SK-N-SH treated with all-trans-retinoic acid at 6 μM for 48 hours (cell line): ENCODE measurements at regions not wholly inside any gene's neighbourhood (a gene's known extent, or its start where the extent isn't known, plus 50 kb on each side); places are given as distances from the start of the nearest gene placed in this dataset.

Experiments used
- ATAC-seq: fragments of 200-7000 bp; cut with Tn5 transposase; 3 replicates; pipeline ENCODE4 v1.9.1; 2020; ENCODE audit warnings: mild to moderate bottlenecking, moderate library complexity
- BACH2 ChIP-seq: fragments of 250-450 bp; sonication (Bioruptor Pico); IDR thresholded peaks from 2 replicates; pipeline ENCODE4 v1.9.0; 2021; ENCODE audit warnings: mild to moderate bottlenecking, borderline replicate concordance
- CSDC2 ChIP-seq: fragments of 250-450 bp; sonication (Bioruptor Pico); IDR thresholded peaks from 2 replicates; pipeline ENCODE4 v1.5.0; 2020; ENCODE audit warnings: mild to moderate bottlenecking, moderate library complexity
- ESRRG ChIP-seq: fragments of 250-450 bp; sonication (Bioruptor Pico); IDR thresholded peaks from 2 replicates; pipeline ENCODE4 v1.6.1; 2021; ENCODE audit warnings: mild to moderate bottlenecking
- GLIS3 ChIP-seq: fragments of 250-450 bp; sonication (Bioruptor Pico); IDR thresholded peaks from 2 replicates; pipeline ENCODE4 v1.5.0; 2020; ENCODE audit warnings: mild to moderate bottlenecking, moderate library complexity
- ISL1 ChIP-seq: fragments of 250-450 bp; sonication (Bioruptor Pico); IDR thresholded peaks from 2 replicates; pipeline ENCODE4 v2.1.2; 2022; ENCODE audit warnings: mild to moderate bottlenecking, moderate library complexity
- OSR1 ChIP-seq: fragments of 250-450 bp; sonication (Bioruptor Pico); IDR thresholded peaks from 2 replicates; pipeline ENCODE4 v1.8.0; 2022; ENCODE audit warnings: moderate library complexity, mild to moderate bottlenecking, inconsistent platforms
- PPARA ChIP-seq: fragments of 250-450 bp; sonication (Bioruptor Pico); IDR thresholded peaks from 2 replicates; pipeline ENCODE4 v1.5.0; 2020; ENCODE audit warnings: mild to moderate bottlenecking, borderline replicate concordance
- RARB ChIP-seq: fragments of 250-450 bp; sonication (Bioruptor Pico); IDR thresholded peaks from 2 replicates; pipeline ENCODE4 v1.8.0; 2021; ENCODE audit warnings: mild to moderate bottlenecking, moderate library complexity
- TCF4 ChIP-seq: fragments of 250-450 bp; sonication (Bioruptor Pico); IDR thresholded peaks from 2 replicates; pipeline ENCODE4 v1.8.0; 2021; ENCODE audit warnings: mild to moderate bottlenecking, moderate library complexity, borderline replicate concordance
- TOX ChIP-seq: fragments of 250-450 bp; sonication (Bioruptor Pico); IDR thresholded peaks from 2 replicates; pipeline ENCODE4 v1.8.0; 2021; ENCODE audit warnings: mild to moderate bottlenecking, moderate library complexity, borderline replicate concordance
- TSHZ2 ChIP-seq: fragments of 250-450 bp; sonication (Bioruptor Pico); IDR thresholded peaks from 2 replicates; pipeline ENCODE4 v1.5.0; 2020; ENCODE audit warnings: mild to moderate bottlenecking, moderate library complexity
- ZC3H10 ChIP-seq: fragments of 250-450 bp; sonication (Bioruptor Pico); IDR thresholded peaks from 2 replicates; pipeline ENCODE4 v1.5.1; 2021; ENCODE audit warnings: mild to moderate bottlenecking, moderate library complexity
- ZFP30 ChIP-seq: fragments of 450-650 bp; formaldehyde crosslinking; IDR thresholded peaks from 2 replicates; pipeline ENCODE4 v1.5.0; 2022; ENCODE audit warnings: mild to moderate bottlenecking, moderate library complexity
- ZNF565 ChIP-seq: fragments of 450-650 bp; formaldehyde crosslinking; conservative IDR thresholded peaks from 2 replicates; pipeline ENCODE4 v1.5.0; 2020; ENCODE audit warnings: low read depth, mild to moderate bottlenecking, moderate library complexity
- ZNF8 ChIP-seq: fragments of 450-650 bp; formaldehyde crosslinking; IDR thresholded peaks from 2 replicates; pipeline ENCODE4 v1.5.0; 2020; ENCODE audit warnings: mild to moderate bottlenecking, moderate library complexity
- TF ChIP-seq, protein P1 (sequence below): fragments of 250-450 bp; sonication (Bioruptor Pico); IDR thresholded peaks from 2 replicates; pipeline ENCODE4 v1.5.1; 2021; ENCODE audit warnings: mild to moderate bottlenecking, moderate library complexity
- TF ChIP-seq, protein P2 (sequence below): fragments of 250-450 bp; sonication (Bioruptor Pico); IDR thresholded peaks from 2 replicates; pipeline ENCODE4 v1.8.0; 2021; ENCODE audit warnings: low read depth, mild to moderate bottlenecking, moderate library complexity, borderline replicate concordance
- TF ChIP-seq, protein P3 (sequence below): fragments of 250-450 bp; sonication (Bioruptor Pico); IDR thresholded peaks from 2 replicates; pipeline ENCODE4 v1.5.1; 2020; ENCODE audit warnings: low read depth, mild to moderate bottlenecking, moderate library complexity

GRCh38 chr7:155862123-155862892 is 50.0 kb upstream of the SHH start:
- TF ChIP-seq ZC3H10 (no peak), ISL1 (no peak), PPARA (no peak), OSR1 (CRISPR knock-in tag) (no peak), ZFP30 (CRISPR knock-in tag) (no peak), TCF4 (CRISPR knock-in tag) (no peak), RARB (no peak), ZNF565 (CRISPR knock-in tag) (no peak), ZNF8 (CRISPR knock-in tag) (no peak), TOX (no peak), BACH2 (CRISPR knock-in tag) (no peak), GLIS3 (CRISPR knock-in tag) (no peak), ESRRG (CRISPR knock-in tag) (no peak), CSDC2 (CRISPR knock-in tag) (no peak), TSHZ2 (no peak)
- TF ChIP-seq, protein P1, sequence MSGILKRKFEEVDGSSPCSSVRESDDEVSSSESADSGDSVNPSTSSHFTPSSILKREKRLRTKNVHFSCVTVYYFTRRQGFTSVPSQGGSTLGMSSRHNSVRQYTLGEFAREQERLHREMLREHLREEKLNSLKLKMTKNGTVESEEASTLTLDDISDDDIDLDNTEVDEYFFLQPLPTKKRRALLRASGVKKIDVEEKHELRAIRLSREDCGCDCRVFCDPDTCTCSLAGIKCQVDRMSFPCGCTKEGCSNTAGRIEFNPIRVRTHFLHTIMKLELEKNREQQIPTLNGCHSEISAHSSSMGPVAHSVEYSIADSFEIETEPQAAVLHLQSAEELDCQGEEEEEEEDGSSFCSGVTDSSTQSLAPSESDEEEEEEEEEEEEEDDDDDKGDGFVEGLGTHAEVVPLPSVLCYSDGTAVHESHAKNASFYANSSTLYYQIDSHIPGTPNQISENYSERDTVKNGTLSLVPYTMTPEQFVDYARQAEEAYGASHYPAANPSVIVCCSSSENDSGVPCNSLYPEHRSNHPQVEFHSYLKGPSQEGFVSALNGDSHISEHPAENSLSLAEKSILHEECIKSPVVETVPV (CRISPR knock-in tag) = no peak
- TF ChIP-seq, protein P2, sequence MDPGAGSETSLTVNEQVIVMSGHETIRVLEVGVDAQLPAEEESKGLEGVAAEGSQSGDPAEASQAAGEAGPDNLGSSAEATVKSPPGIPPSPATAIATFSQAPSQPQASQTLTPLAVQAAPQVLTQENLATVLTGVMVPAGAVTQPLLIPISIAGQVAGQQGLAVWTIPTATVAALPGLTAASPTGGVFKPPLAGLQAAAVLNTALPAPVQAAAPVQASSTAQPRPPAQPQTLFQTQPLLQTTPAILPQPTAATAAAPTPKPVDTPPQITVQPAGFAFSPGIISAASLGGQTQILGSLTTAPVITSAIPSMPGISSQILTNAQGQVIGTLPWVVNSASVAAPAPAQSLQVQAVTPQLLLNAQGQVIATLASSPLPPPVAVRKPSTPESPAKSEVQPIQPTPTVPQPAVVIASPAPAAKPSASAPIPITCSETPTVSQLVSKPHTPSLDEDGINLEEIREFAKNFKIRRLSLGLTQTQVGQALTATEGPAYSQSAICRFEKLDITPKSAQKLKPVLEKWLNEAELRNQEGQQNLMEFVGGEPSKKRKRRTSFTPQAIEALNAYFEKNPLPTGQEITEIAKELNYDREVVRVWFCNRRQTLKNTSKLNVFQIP (CRISPR knock-in tag) = no peak
- TF ChIP-seq, protein P3, sequence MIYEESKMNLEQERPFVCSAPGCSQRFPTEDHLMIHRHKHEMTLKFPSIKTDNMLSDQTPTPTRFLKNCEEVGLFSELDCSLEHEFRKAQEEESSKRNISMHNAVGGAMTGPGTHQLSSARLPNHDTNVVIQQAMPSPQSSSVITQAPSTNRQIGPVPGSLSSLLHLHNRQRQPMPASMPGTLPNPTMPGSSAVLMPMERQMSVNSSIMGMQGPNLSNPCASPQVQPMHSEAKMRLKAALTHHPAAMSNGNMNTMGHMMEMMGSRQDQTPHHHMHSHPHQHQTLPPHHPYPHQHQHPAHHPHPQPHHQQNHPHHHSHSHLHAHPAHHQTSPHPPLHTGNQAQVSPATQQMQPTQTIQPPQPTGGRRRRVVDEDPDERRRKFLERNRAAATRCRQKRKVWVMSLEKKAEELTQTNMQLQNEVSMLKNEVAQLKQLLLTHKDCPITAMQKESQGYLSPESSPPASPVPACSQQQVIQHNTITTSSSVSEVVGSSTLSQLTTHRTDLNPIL (CRISPR knock-in tag) = no peak
- no peak for ATAC-seq
